Activated CD4-positive, alpha-beta memory T cell treated with anti-CD3 and anti-CD28 coated beads for 36 hours (primary cell): ENCODE measurements at regions not wholly inside any gene's neighbourhood (a gene's known extent, or its start where the extent isn't known, plus 50 kb on each side); places are given as distances from the start of the nearest gene placed in this dataset.
"Not testable (repeated sequence)": the region's sequence is repeated elsewhere in the genome, so short reads cannot be mapped to it uniquely, and the experiment has no call there.

ENCODE experiments used
- CTCF ChIA-PET: fragments of 350-600 bp; sonication (Branson Sonifier 250); formaldehyde crosslinking; loops from one replicate; lab custom pipeline; 2021; ENCODE audit warnings: antibody characterized with exemption, inconsistent platforms; lab: Charles Lee
- POLR2A ChIA-PET: fragments of 350-600 bp; sonication (Branson Sonifier 250); formaldehyde crosslinking; loops from one replicate; lab custom pipeline; 2021; ENCODE audit warnings: antibody characterized with exemption; lab: Charles Lee
- DNase-seq: peaks from one replicate; pipeline ENCODE4 v3.0.0-alpha.2; 2020
- H3K27ac Mint-ChIP-seq: one replicate; pipeline ENCODE4 v1.8.0; 2021; ENCODE audit warnings: mixed read lengths
- H3K27me3 Mint-ChIP-seq: one replicate; pipeline ENCODE4 v1.8.0; 2021; ENCODE audit warnings: mixed read lengths
- H3K36me3 Mint-ChIP-seq: one replicate; pipeline ENCODE4 v1.8.0; 2021; ENCODE audit warnings: mixed read lengths
- H3K4me1 Mint-ChIP-seq: one replicate; pipeline ENCODE4 v1.8.0; 2021; ENCODE audit warnings: low read depth, mixed read lengths
- H3K4me3 Mint-ChIP-seq: one replicate; pipeline ENCODE4 v1.8.0; 2021; ENCODE audit warnings: mild to moderate bottlenecking, mixed read lengths
- H3K9me3 Mint-ChIP-seq: one replicate; pipeline ENCODE4 v1.8.0; 2021; ENCODE audit warnings: mixed read lengths
- intact Hi-C: fragments of 100-400 bp; cut with micrococcal nuclease; formaldehyde crosslinking; loops from one replicate; pipeline ENCODE4 v1.15.1; 2023

- no peak overlapping the region for H3K4me3 Mint-ChIP-seq
- DNase-seq, result no peak
- H3K36me3 Mint-ChIP-seq, result no peaks in the 10 kb centered on the region
- intact Hi-C loops, result loop anchor here (2.0 to 10.0 kb wide), 4 partner anchors 301 to 1022 kb away; no protein-coding TSS in a partner anchor
- H3K4me1 Mint-ChIP-seq, result peaks cover 17% of the 10 kb centered on the region
- POLR2A ChIA-PET, result no interaction called here
- H3K27me3 Mint-ChIP-seq, result peaks cover 1% of the 10 kb centered on the region
- peak overlapping the region; percentile 2 for H3K27ac Mint-ChIP-seq
- CTCF ChIA-PET, result no interaction called here
- H3K9me3 Mint-ChIP-seq, result peaks cover 2% of the 10 kb centered on the region
Measured at GRCh38 chr6:155629652-155630051, 174.0 kb upstream of the NOX3 start.

DNA sequence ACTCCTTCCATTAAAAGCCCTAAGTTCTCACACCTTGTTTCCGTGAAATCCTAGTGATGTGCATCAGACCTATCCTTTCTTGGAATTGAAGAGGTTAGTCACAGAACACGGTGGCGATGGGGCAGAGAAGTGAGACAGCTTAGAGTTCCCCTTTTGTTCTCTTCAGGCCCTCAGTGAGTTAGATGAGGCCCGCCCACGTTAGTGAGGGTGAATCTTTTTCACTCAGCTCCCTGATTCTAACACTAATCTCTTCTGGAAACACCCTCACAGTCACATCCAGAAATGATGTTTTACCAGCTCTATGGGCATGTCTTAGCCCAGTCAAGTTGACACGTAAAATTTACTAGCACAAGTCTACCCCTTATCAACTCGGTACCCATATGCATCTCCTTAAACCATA is 172.7 kb upstream of the NOX3 start:
- H3K9me3 Mint-ChIP-seq, result peaks cover 2% of the 10 kb centered on the region
- peaks cover 18% of the 10 kb centered on the region for H3K4me1 Mint-ChIP-seq
- H3K27ac Mint-ChIP-seq, result peak overlapping the region; percentile 95
- H3K27me3 Mint-ChIP-seq, result peaks cover 1% of the 10 kb centered on the region
- CTCF ChIA-PET, result no interaction called here
- no peaks in the 10 kb centered on the region for H3K36me3 Mint-ChIP-seq
- POLR2A ChIA-PET, result interaction anchor here (0.6 to 1.4 kb wide), 4 partner anchors 208 to 1479 kb away, joined by 3 to 5 read pairs (median 3); no protein-coding TSS in a partner anchor
- peak; percentile 85 for DNase-seq
- peak overlapping the region; percentile 8 for H3K4me3 Mint-ChIP-seq
- intact Hi-C loops, result loop anchor here (1.0 to 10.0 kb wide), 8 partner anchors 104 to 1021 kb away; partner anchors contain the start of gene TFB1M

GRCh38 chr6:155627722-155628212 is 172.1 kb upstream of the NOX3 start:
- Mint-ChIP-seq H3K4me3 (peak overlapping the region; percentile 24), H3K4me1 (peaks cover 18% of the 10 kb centered on the region), H3K27ac (peak overlapping the region; percentile 95)
- not testable (repeated sequence) for H3K27me3 Mint-ChIP-seq, H3K9me3 Mint-ChIP-seq, DNase-seq, H3K36me3 Mint-ChIP-seq
- intact Hi-C loops, result loop anchor here (1.0 to 10.0 kb wide), 8 partner anchors 103 to 1020 kb away; partner anchors contain the start of gene TFB1M
- POLR2A ChIA-PET, result interaction anchor here (0.6 to 1.4 kb wide), 4 partner anchors 208 to 1480 kb away, joined by 3 to 5 read pairs (median 3); no protein-coding TSS in a partner anchor
- CTCF ChIA-PET, result interaction anchor here (1.1 kb wide), 1 partner anchor 117 kb away, joined by 4 read pairs; no protein-coding TSS in a partner anchor

DNA sequence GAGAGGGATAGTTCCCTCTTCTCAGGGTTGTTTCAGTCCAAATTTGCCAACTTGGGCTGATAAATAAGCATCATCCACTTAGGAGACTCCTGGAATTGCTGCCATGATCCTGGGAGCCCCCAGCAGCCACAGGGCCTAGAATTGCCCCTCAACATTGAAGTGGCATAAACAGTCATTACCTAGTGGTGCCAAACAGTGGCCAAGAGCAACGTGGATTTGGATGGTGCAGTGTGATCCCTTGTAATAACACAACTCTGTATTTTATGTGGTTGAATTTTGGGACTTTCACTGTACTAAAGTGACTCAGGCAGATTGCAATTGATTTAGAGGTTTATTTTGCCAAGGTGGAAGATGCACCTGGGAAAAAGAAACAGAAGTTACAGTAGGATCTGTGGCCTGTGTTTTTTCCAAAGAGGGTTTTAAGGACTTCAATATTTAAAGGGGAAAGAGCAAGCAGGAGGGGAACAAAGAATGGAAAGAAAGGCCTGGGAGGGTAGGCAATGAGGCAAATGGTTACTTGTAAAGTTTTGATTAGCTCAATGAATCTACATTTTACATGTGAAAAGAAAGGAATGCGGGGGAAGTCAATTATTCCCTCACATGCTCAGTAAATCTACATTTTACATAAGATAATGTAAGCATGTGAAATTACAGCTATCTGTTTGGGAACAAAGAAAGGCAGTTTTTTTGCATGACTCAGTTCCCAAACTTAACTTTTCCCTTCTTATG is 168.0 kb upstream of the NOX3 start:
- Mint-ChIP-seq H3K27me3 (no peaks in the 10 kb centered on the region), H3K4me1 (peaks cover 10% of the 10 kb centered on the region), H3K36me3 (no peaks in the 10 kb centered on the region), H3K27ac (no peak overlapping the region), H3K9me3 (peaks cover 2% of the 10 kb centered on the region), H3K4me3 (no peak overlapping the region)
- ChIA-PET CTCF (no interaction called here), POLR2A (no interaction called here)
- DNase-seq, result no peak
- intact Hi-C loops, result loop anchor here (10.0 kb wide), 1 partner anchor 439 kb away; no protein-coding TSS in a partner anchor

DNA sequence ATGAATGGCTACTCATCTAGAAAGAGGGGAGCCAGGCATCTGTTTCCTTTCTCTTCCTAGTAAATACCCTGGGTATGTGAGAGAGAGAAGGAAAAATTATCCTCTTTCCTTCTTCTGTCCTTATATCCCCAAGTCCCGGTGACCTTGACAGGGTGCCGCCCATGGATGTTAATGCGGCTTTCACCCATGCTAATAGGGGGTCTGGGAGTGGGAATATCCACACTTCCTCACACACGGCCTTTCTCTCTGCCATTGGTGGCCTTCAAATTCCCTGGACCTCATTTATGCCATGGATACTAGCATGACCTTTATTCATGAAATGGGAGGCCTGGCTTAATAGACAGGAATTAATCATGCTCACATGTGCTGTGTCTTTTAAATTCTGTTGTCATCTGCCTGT is 159.0 kb upstream of the NOX3 start:
- H3K36me3 Mint-ChIP-seq, result no peaks in the 10 kb centered on the region
- no peak for DNase-seq
- ChIA-PET POLR2A (no interaction called here), CTCF (no interaction called here)
- peaks cover 30% of the 10 kb centered on the region for H3K9me3 Mint-ChIP-seq
- intact Hi-C loops, result no loop called here
- H3K27me3 Mint-ChIP-seq, result no peaks in the 10 kb centered on the region
- H3K4me1 Mint-ChIP-seq, result no peaks in the 10 kb centered on the region
- no peak overlapping the region for H3K4me3 Mint-ChIP-seq
- no peak overlapping the region for H3K27ac Mint-ChIP-seq

- DNase-seq, result no peak
- intact Hi-C loops, result no loop called here
- Mint-ChIP-seq H3K9me3 (peaks cover 30% of the 10 kb centered on the region), H3K4me3 (no peak overlapping the region), H3K27ac (no peak overlapping the region), H3K27me3 (no peaks in the 10 kb centered on the region), H3K4me1 (no peaks in the 10 kb centered on the region), H3K36me3 (no peaks in the 10 kb centered on the region)
- CTCF ChIA-PET, result no interaction called here
- POLR2A ChIA-PET, result no interaction called here
Measured at GRCh38 chr6:155611742-155612141, 156.1 kb upstream of the NOX3 start.

DNA sequence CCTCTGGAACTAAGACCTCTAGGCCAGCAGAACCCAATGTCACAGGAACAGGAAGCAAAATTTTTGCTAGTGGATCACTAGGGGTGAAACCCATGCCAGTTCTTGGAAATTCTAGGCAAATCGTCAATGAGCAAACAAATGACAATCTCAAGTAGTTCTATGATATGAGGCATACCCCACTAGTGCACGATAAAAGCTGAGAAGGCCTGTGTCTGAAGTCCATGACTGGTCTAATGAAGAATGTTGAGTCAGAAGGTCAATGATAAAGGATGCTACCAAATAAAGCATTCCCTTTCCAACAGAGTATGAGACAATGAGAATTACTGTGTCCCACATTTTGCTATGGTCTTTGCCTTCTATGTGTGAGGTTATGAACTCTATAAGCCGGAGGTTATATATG is 149.4 kb upstream of the NOX3 start:
- CTCF ChIA-PET, result no interaction called here
- Mint-ChIP-seq H3K4me1 (no peaks in the 10 kb centered on the region), H3K27me3 (no peaks in the 10 kb centered on the region), H3K9me3 (no peaks in the 10 kb centered on the region), H3K4me3 (no peak overlapping the region), H3K27ac (no peak overlapping the region), H3K36me3 (no peaks in the 10 kb centered on the region)
- DNase-seq, result no peak
- POLR2A ChIA-PET, result no interaction called here
- intact Hi-C loops, result no loop called here

- Mint-ChIP-seq H3K36me3 (no peaks in the 10 kb centered on the region), H3K4me3 (no peak overlapping the region), H3K4me1 (no peaks in the 10 kb centered on the region), H3K9me3 (no peaks in the 10 kb centered on the region), H3K27me3 (peaks cover 2% of the 10 kb centered on the region), H3K27ac (no peak overlapping the region)
- no peak for DNase-seq
- CTCF ChIA-PET, result no interaction called here
- intact Hi-C loops, result no loop called here
- POLR2A ChIA-PET, result no interaction called here
Measured at GRCh38 chr6:155599561-155599960, 143.9 kb upstream of the NOX3 start.

- ChIA-PET POLR2A (no interaction called here), CTCF (no interaction called here)
- intact Hi-C loops, result no loop called here
- no peaks in the 10 kb centered on the region for H3K4me1 Mint-ChIP-seq
- H3K36me3 Mint-ChIP-seq, result no peaks in the 10 kb centered on the region
- no peak overlapping the region for H3K4me3 Mint-ChIP-seq
- DNase-seq, result no peak
- H3K27me3 Mint-ChIP-seq, result peaks cover 2% of the 10 kb centered on the region
- H3K27ac Mint-ChIP-seq, result no peak overlapping the region
- no peaks in the 10 kb centered on the region for H3K9me3 Mint-ChIP-seq
Measured at GRCh38 chr6:155599160-155599559, 143.5 kb upstream of the NOX3 start.

- Mint-ChIP-seq H3K27me3 (peaks cover 12% of the 10 kb centered on the region), H3K27ac (no peak overlapping the region), H3K9me3 (no peaks in the 10 kb centered on the region), H3K36me3 (no peaks in the 10 kb centered on the region), H3K4me1 (no peaks in the 10 kb centered on the region), H3K4me3 (no peak overlapping the region)
- POLR2A ChIA-PET, result no interaction called here
- DNase-seq, result no peak
- CTCF ChIA-PET, result no interaction called here
- intact Hi-C loops, result no loop called here
Measured at GRCh38 chr6:155595284-155595683, 139.6 kb upstream of the NOX3 start.

GRCh38 chr6:155591741-155592140 is 136.1 kb upstream of the NOX3 start:
- peaks cover 15% of the 10 kb centered on the region for H3K27me3 Mint-ChIP-seq
- H3K36me3 Mint-ChIP-seq, result no peaks in the 10 kb centered on the region
- H3K4me3 Mint-ChIP-seq, result no peak overlapping the region
- intact Hi-C loops, result no loop called here
- ChIA-PET POLR2A (no interaction called here), CTCF (no interaction called here)
- H3K4me1 Mint-ChIP-seq, result no peaks in the 10 kb centered on the region
- DNase-seq, result no peak
- no peak overlapping the region for H3K27ac Mint-ChIP-seq
- no peaks in the 10 kb centered on the region for H3K9me3 Mint-ChIP-seq

- intact Hi-C loops, result no loop called here
- CTCF ChIA-PET, result no interaction called here
Measured at GRCh38 chr6:155589190-155589589, 133.6 kb upstream of the NOX3 start.

GRCh38 chr6:155587817-155588216 is 132.2 kb upstream of the NOX3 start:
- H3K27ac Mint-ChIP-seq, result no peak overlapping the region
- no peak for DNase-seq
- no peak overlapping the region for H3K4me3 Mint-ChIP-seq
- POLR2A ChIA-PET, result no interaction called here
- peaks cover 14% of the 10 kb centered on the region for H3K27me3 Mint-ChIP-seq
- H3K9me3 Mint-ChIP-seq, result no peaks in the 10 kb centered on the region
- no peaks in the 10 kb centered on the region for H3K36me3 Mint-ChIP-seq
- no peaks in the 10 kb centered on the region for H3K4me1 Mint-ChIP-seq
- CTCF ChIA-PET, result no interaction called here
- intact Hi-C loops, result no loop called here

More at GRCh38 chr6:155589190-155589589, 133.6 kb upstream of the NOX3 start:
- no peak for DNase-seq
- H3K9me3 Mint-ChIP-seq, result no peaks in the 10 kb centered on the region
- POLR2A ChIA-PET, result no interaction called here
- no peak overlapping the region for H3K4me3 Mint-ChIP-seq
- no peaks in the 10 kb centered on the region for H3K36me3 Mint-ChIP-seq
- H3K27ac Mint-ChIP-seq, result no peak overlapping the region
- H3K4me1 Mint-ChIP-seq, result no peaks in the 10 kb centered on the region
- H3K27me3 Mint-ChIP-seq, result peaks cover 15% of the 10 kb centered on the region
